RWPE1 (cell line): ENCODE measurements at regions not wholly inside any gene's neighbourhood (a gene's known extent, or its start where the extent isn't known, plus 50 kb on each side); places are given as distances from the start of the nearest gene placed in this dataset.

ENCODE experiments used
- CTCF ChIA-PET: fragments of 350-600 bp; sonication (Branson Sonifier 250); formaldehyde crosslinking; extraction: SDS; loops from one replicate; lab custom pipeline; 2021; lab: Yijun Ruan, JAX
- POLR2A ChIA-PET: fragments of 400-600 bp; formaldehyde crosslinking; extraction: SDS; loops from one replicate; lab custom pipeline; 2020; ENCODE audit warnings: antibody characterized with exemption; ENCODE audit not compliant: low non-redundant PET; lab: Yijun Ruan, JAX
- DNase-seq: peaks from one replicate; pipeline ENCODE4 v3.0.0; 2012; ENCODE audit warnings: low spot score
- H3K27ac ChIP-seq: fragments of 450-650 bp; 2 replicates; pipeline ENCODE4 v1.5.1; 2017
- CTCF ChIP-seq: fragments of 450-650 bp; conservative IDR thresholded peaks from 2 replicates; pipeline ENCODE4 v1.5.1; 2017; ENCODE audit warnings: low read depth, mild to moderate bottlenecking

GRCh38 chr20:39855799-39856198 lies 833.2 kb downstream of the MAFB start:
- CTCF ChIA-PET: interaction anchor here (0.6 to 1.4 kb wide), 3 partner anchors 18 to 767 kb away, joined by 3 read pairs; no protein-coding TSS in a partner anchor
- no peak for TF ChIP-seq CTCF
- DNase-seq: no peak
- H3K27ac ChIP-seq: no peak overlapping the region
- POLR2A ChIA-PET: no interaction called here

- CTCF ChIA-PET: interaction anchor here (0.6 to 1.4 kb wide), 4 partner anchors 12 to 766 kb away, joined by 3 to 5 read pairs (median 3); no protein-coding TSS in a partner anchor
- POLR2A ChIA-PET: no interaction called here
- TF ChIP-seq CTCF: no peak
- H3K27ac ChIP-seq: no peak overlapping the region
- DNase-seq: no peak
Measured at GRCh38 chr20:39855056-39855455, 834.0 kb downstream of the MAFB start.

GRCh38 chr20:39853636-39854035 lies 835.4 kb downstream of the MAFB start:
- ChIA-PET CTCF (no interaction called here), POLR2A (no interaction called here)
- no peak overlapping the region for H3K27ac ChIP-seq
- DNase-seq: peak; percentile 60
- TF ChIP-seq CTCF: no peak

- DNase-seq: no peak
- POLR2A ChIA-PET: no interaction called here
- CTCF ChIA-PET: no interaction called here
- H3K27ac ChIP-seq: no peak overlapping the region
- no peak for TF ChIP-seq CTCF
Measured at GRCh38 chr20:39853050-39853449, 836.0 kb downstream of the MAFB start.

GRCh38 chr20:39851459-39851858 lies 837.6 kb downstream of the MAFB start:
- no peak overlapping the region for H3K27ac ChIP-seq
- no peak for DNase-seq
- POLR2A ChIA-PET: no interaction called here
- CTCF ChIA-PET: interaction anchor here (0.7 kb wide), 2 partner anchors 218 to 310 kb away, joined by 3 read pairs; no protein-coding TSS in a partner anchor
- TF ChIP-seq CTCF: no peak

- DNase-seq: no peak
- ChIA-PET POLR2A (no interaction called here), CTCF (interaction anchor here (0.6 to 0.7 kb wide), 3 partner anchors 53 to 310 kb away, joined by 3 read pairs; no protein-coding TSS in a partner anchor)
- no peak for TF ChIP-seq CTCF
- H3K27ac ChIP-seq: no peak overlapping the region
Measured at GRCh38 chr20:39850821-39851330, 838.2 kb downstream of the MAFB start.
